CD8-positive, alpha-beta memory T cell (primary cell): ENCODE measurements at regions not wholly inside any gene's neighbourhood (a gene's known extent, or its start where the extent isn't known, plus 50 kb on each side); places are given as distances from the start of the nearest gene placed in this dataset.
A peak's percentile ranks its signal among the peaks of the same experiment; 100 is the strongest.

Source experiments
- CTCF ChIA-PET: fragments of 350-600 bp; sonication (Branson Sonifier 250); formaldehyde crosslinking; loops from one replicate; lab custom pipeline; 2021; ENCODE audit warnings: antibody characterized with exemption; lab: Charles Lee
- POLR2A ChIA-PET: fragments of 350-600 bp; sonication (Branson Sonifier 250); formaldehyde crosslinking; loops from one replicate; lab custom pipeline; 2021; ENCODE audit warnings: antibody characterized with exemption; lab: Charles Lee
- DNase-seq, 5 donors: peaks; one replicate each; pipeline versions ENCODE4 v3.0.0 to v3.0.0-alpha.2; 2020 to 2022; ENCODE audit warnings: mixed read lengths in 1 of 5
- H3K27ac ChIP-seq: one replicate; pipeline ENCODE4 v1.7.0; 2013; ENCODE audit warnings: low read depth, mild to moderate bottlenecking, low read length, moderate library complexity
- H3K27me3 ChIP-seq: 2 replicates; pipeline ENCODE4 v1.7.0; 2013; ENCODE audit warnings: low read length, mild to moderate bottlenecking; ENCODE audit not compliant: insufficient read depth, poor library complexity, severe bottlenecking
- H3K36me3 ChIP-seq: 2 replicates; pipeline ENCODE4 v1.7.0; 2013; ENCODE audit warnings: mild to moderate bottlenecking, low read length, moderate library complexity; ENCODE audit not compliant: insufficient read depth
- H3K4me1 ChIP-seq: 2 replicates; pipeline ENCODE4 v1.7.0; 2013; ENCODE audit warnings: mild to moderate bottlenecking, low read length, moderate library complexity; ENCODE audit not compliant: insufficient read depth
- H3K4me3 ChIP-seq: 2 replicates; pipeline ENCODE4 v1.7.0; 2013; ENCODE audit warnings: mild to moderate bottlenecking, low read length
- H3K9me3 ChIP-seq: 2 replicates; pipeline ENCODE4 v1.7.0; 2013; ENCODE audit warnings: mild to moderate bottlenecking, low read length
- H3K27ac Mint-ChIP-seq, 8 donors: one replicate each; pipeline ENCODE4 v1.8.0; 2020 to 2021; ENCODE audit warnings: mixed read lengths in 8 of 8, mild to moderate bottlenecking in 6 of 8, inconsistent platforms in 3 of 8, moderate library complexity in 3 of 8
- H3K27me3 Mint-ChIP-seq, 2 donors: one replicate each; pipeline ENCODE4 v1.8.0; 2020 to 2021; ENCODE audit warnings: mixed read lengths in 2 of 2, mild to moderate bottlenecking in 1 of 2, moderate library complexity in 1 of 2
- H3K36me3 Mint-ChIP-seq, 3 donors: one replicate each; pipeline ENCODE4 v1.8.0; 2020 to 2021; ENCODE audit warnings: mixed read lengths in 3 of 3, inconsistent platforms in 1 of 3, mild to moderate bottlenecking in 1 of 3
- H3K4me1 Mint-ChIP-seq, 3 donors: one replicate each; pipeline ENCODE4 v1.8.0; 2020 to 2021; ENCODE audit warnings: mixed read lengths in 3 of 3, inconsistent platforms in 1 of 3, mild to moderate bottlenecking in 1 of 3
- H3K4me3 Mint-ChIP-seq, 7 donors: one replicate each; pipeline ENCODE4 v1.8.0; 2020 to 2021; ENCODE audit warnings: mixed read lengths in 7 of 7, mild to moderate bottlenecking in 6 of 7, moderate library complexity in 4 of 7, inconsistent platforms in 2 of 7
- H3K9me3 Mint-ChIP-seq, 5 donors: one replicate each; pipeline ENCODE4 v1.8.0; 2020 to 2022; ENCODE audit warnings: mixed read lengths in 5 of 5, mild to moderate bottlenecking in 3 of 5, moderate library complexity in 2 of 5, inconsistent platforms in 1 of 5

DNA sequence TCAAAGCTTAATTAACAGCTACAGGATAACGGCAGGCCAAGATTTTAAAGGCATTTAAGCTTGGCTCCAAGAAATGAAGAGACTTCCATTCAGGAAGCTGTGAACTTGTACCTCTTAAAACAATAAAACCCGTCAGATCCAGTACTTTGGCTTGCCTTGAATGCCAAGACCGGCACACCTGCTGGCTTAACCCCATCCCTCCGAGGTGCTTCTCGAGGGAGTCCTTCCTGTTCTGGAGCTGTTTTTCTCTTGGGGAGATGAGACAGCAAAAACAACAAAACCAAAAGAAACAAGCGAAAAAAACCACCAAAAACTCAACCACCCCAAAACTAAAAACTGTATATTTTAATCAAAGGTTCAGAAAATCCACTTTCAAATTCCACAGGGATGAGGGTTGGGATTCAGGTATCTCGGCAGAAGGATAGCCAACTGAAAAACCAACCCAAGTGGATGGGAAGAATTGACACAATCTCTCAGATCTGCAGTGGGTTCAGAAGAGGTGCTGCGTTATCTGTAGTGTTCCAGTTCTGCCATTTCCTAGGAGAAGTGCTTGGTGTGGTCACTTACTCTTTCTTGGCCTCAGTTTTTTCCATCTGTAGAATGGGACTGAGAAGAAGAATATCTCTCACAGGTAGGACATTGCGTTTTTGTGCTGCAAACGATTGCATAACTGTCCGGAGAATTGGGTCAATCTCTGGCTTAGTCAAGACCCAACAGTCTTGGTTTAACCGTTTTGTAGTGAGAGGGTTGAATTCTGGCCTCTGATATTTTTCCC lies 420.1 kb downstream of the VRK1 start:
- DNase-seq = no peak
- peaks cover 27 to 32% (median 27%) of the 10 kb centered on the region in 3 donors for H3K4me1 Mint-ChIP-seq
- H3K4me3 Mint-ChIP-seq = peak overlapping the region in 6 of 7 donors; percentile 43 to 96 (median 85)

DNA sequence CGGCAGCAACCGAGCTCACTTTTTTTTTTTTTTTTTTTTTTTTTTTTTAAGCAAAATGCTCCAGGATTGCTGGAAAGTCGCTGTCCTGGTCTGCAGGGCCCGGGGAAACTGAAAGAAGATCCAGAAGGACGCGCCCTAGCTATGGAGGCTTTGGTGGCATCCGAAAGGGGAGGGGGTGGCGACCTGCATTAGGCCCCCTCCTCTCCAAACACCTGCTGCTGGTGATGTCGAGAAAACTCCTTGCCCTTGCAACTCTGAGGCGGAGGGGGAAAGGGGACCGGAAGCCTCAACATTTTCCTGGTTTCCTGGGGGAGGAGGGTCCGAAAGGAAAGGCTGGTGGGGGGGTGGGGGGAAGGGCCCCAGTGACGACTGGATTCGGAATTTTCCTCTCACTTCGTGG lies 421.1 kb downstream of the VRK1 start:
- CTCF ChIA-PET = interaction anchor here (1.3 kb wide), 1 partner anchor 19 kb away, joined by 3 read pairs; no protein-coding TSS in a partner anchor
- Histone ChIP-seq H3K27ac (peak overlapping the region; percentile 46), H3K4me1 (peaks cover 9% of the 10 kb centered on the region), H3K27me3 (peaks cover 4% of the 10 kb centered on the region), H3K4me3 (peak overlapping the region; percentile 77), H3K36me3 (no peaks in the 10 kb centered on the region), H3K9me3 (no peaks in the 10 kb centered on the region)
- Mint-ChIP-seq H3K4me1 (peaks cover 23 to 28% (median 27%) of the 10 kb centered on the region in 3 donors), H3K27ac (peak overlapping the region in 3 of 8 donors; percentile 17 to 79 (median 75)), H3K9me3 (no peaks in the 10 kb centered on the region), H3K4me3 (peak overlapping the region; percentile 84 to 96 (median 86)), H3K27me3 (peaks cover 5 to 25% of the 10 kb centered on the region in 2 donors), H3K36me3 (no peaks in the 10 kb centered on the region)
- POLR2A ChIA-PET = interaction anchor here (0.6 to 1.2 kb wide), 7 partner anchors 179 to 1805 kb away, joined by 3 to 6 read pairs (median 5); no protein-coding TSS in a partner anchor
- DNase-seq = peak in 1 of 5 donors; percentile 10

More for the DNA sequence above, 420.1 kb downstream of the VRK1 start:
- peaks cover 9% of the 10 kb centered on the region for H3K4me1 ChIP-seq
- peaks cover 4 to 17% of the 10 kb centered on the region in 2 donors for H3K27me3 Mint-ChIP-seq
- peaks cover 4% of the 10 kb centered on the region for H3K27me3 ChIP-seq
- no peak overlapping the region for H3K4me3 ChIP-seq
- H3K27ac ChIP-seq = no peak overlapping the region
- no peaks in the 10 kb centered on the region for H3K36me3 Mint-ChIP-seq
- CTCF ChIA-PET = no interaction called here
- POLR2A ChIA-PET = interaction anchor here (0.6 kb wide), 5 partner anchors 390 to 1806 kb away, joined by 3 to 6 read pairs (median 5); no protein-coding TSS in a partner anchor
- peak overlapping the region in 4 of 8 donors; percentile 5 to 63 (median 32) for H3K27ac Mint-ChIP-seq
- no peaks in the 10 kb centered on the region for H3K9me3 Mint-ChIP-seq
- no peaks in the 10 kb centered on the region for H3K36me3 ChIP-seq
- H3K9me3 ChIP-seq = no peaks in the 10 kb centered on the region

DNA sequence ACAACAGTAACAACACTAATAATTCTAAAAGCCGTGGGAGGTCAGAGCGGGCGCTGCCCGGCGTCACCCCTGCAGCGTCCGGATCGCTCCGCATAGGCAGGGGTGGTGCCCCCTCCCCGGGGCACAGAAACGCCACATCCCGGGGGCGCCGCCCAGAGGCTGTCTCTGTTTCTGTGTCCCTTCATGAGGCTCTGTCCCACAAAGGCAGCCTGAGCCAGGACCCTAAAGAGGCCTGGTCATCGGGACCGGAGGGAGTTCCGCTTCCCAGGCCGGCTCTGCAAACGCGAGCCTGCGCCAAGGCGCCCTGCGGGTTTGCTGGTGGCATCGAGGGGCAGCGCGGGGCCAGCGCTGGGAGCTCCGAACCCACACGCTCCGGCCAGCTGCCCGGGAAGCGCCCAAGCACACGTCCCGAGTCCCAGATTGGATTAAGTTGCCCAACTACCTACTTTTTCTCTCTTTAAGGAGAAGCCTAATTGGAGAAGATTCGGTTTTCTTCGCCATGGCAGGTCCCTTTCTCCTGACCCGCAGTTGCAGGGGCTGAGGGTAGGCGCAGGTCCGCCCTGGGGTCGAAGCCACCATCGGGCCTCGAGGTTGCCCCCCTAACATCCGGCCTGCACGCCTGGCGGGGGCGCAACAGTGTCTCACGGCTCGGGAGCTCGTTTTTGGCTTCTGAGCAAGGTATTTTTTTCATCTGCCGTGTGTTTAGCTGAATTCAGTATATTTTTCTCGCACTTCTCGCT lies 421.7 kb downstream of the VRK1 start:
- peak in 4 of 5 donors; percentile 16 to 58 (median 25) for DNase-seq
- Histone ChIP-seq H3K27ac (peak overlapping the region; percentile 46), H3K4me1 (peaks cover 9% of the 10 kb centered on the region), H3K36me3 (no peaks in the 10 kb centered on the region), H3K27me3 (peaks cover 4% of the 10 kb centered on the region), H3K4me3 (peak overlapping the region; percentile 77), H3K9me3 (no peaks in the 10 kb centered on the region)
- H3K36me3 Mint-ChIP-seq = no peaks in the 10 kb centered on the region
- no peaks in the 10 kb centered on the region for H3K9me3 Mint-ChIP-seq
- CTCF ChIA-PET = interaction anchor here (0.7 to 1.5 kb wide), 7 partner anchors 17 to 759 kb away, joined by 3 to 5 read pairs (median 3); no protein-coding TSS in a partner anchor
- H3K27me3 Mint-ChIP-seq = peaks cover 6 to 30% of the 10 kb centered on the region in 2 donors
- peaks cover 23 to 28% (median 27%) of the 10 kb centered on the region in 3 donors for H3K4me1 Mint-ChIP-seq
- peak overlapping the region; percentile 84 to 96 (median 86) for H3K4me3 Mint-ChIP-seq
- POLR2A ChIA-PET = interaction anchor here (0.7 to 1.2 kb wide), 3 partner anchors 239 to 1940 kb away, joined by 3 to 6 read pairs (median 4); no protein-coding TSS in a partner anchor
- peak overlapping the region in 6 of 8 donors; percentile 8 to 75 (median 54) for H3K27ac Mint-ChIP-seq

DNA sequence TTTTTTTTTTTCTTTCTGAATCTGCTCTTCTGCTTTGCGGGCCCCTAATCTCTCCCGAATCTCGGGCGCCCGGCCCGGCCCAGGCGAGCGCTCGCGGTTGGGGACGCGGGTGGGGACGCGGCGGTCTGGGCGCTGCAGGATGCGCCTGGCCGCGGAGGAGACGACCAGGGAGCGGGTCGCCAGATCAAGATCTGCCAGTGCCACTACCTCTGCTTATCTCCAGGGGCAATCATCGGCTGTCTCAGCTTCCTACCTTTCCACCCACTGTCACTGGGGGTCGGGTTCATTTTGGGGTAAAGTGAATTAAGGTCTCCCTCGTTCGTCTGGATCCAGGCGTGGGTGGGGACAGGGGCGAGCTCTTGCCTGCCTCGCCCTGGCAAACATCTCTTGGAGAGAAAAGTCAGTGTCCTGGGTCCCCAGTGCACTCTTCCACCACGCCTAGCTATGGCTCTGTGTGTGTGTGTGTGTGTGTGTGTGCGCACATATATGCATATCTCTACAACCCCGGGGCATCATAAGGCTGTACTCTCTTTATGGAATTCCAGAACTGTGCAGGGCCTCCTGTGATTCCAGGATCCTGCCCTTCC lies 422.3 kb downstream of the VRK1 start:
- H3K4me3 ChIP-seq = peak overlapping the region; percentile 77
- Mint-ChIP-seq H3K27me3 (peaks cover 8 to 34% of the 10 kb centered on the region in 2 donors), H3K4me3 (peak overlapping the region; percentile 84 to 96 (median 86)), H3K9me3 (no peaks in the 10 kb centered on the region), H3K27ac (peak overlapping the region in 7 of 8 donors; percentile 8 to 80 (median 51)), H3K4me1 (peaks cover 23 to 28% (median 27%) of the 10 kb centered on the region in 3 donors), H3K36me3 (peaks cover 0 to 1% (median 0%) of the 10 kb centered on the region in 3 donors)
- POLR2A ChIA-PET = interaction anchor here (0.7 to 1.2 kb wide), 3 partner anchors 238 to 1939 kb away, joined by 3 to 6 read pairs (median 4); no protein-coding TSS in a partner anchor
- no peaks in the 10 kb centered on the region for H3K9me3 ChIP-seq
- H3K27ac ChIP-seq = no peak overlapping the region
- CTCF ChIA-PET = interaction anchor here (0.7 to 1.5 kb wide), 7 partner anchors 17 to 759 kb away, joined by 3 to 5 read pairs (median 3); no protein-coding TSS in a partner anchor
- peak in 2 of 5 donors; percentile 6 to 12 for DNase-seq
- peaks cover 9% of the 10 kb centered on the region for H3K4me1 ChIP-seq
- H3K27me3 ChIP-seq = peaks cover 4% of the 10 kb centered on the region
- H3K36me3 ChIP-seq = no peaks in the 10 kb centered on the region

DNA sequence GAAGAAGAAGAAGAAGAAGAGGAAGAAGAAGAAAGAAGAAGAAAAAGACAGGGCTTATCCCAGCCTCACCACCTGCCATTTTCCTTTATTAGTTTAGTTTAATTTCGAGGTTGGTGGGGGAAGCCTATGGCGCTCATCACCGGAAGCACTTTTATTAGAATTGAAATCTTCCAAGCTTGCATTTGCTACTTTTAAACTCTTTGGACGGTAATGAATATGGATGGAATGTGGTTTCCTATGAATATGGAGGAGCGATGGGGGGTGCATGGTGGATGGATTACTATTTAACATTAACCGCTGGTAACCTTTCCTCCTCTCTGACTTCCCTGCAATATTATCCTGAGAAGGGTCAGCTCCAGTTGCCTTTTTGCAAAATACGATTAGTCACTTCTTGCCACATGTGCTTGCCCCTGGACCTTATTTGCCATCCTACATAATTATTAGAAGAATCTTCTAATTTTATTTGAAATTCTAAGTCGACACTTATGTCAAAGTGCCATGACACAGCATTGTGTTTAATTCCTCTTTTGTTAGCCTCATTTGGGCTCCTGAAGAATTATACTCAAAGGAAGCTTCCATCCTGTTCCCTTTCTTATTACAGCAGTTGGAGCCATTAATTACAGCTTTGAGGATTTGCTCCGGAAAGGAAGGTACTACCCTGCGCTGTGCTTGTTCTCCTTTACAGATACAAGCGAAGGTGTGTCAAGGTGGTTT lies 424.5 kb downstream of the VRK1 start:
- Histone ChIP-seq H3K27ac (no peak overlapping the region), H3K4me1 (peaks cover 9% of the 10 kb centered on the region), H3K27me3 (peaks cover 4% of the 10 kb centered on the region), H3K4me3 (no peak overlapping the region), H3K36me3 (no peaks in the 10 kb centered on the region), H3K9me3 (no peaks in the 10 kb centered on the region)
- H3K4me1 Mint-ChIP-seq = peaks cover 23 to 28% (median 25%) of the 10 kb centered on the region in 3 donors
- CTCF ChIA-PET = no interaction called here
- H3K36me3 Mint-ChIP-seq = peaks cover 0 to 1% (median 0%) of the 10 kb centered on the region in 3 donors
- DNase-seq = no peak
- H3K9me3 Mint-ChIP-seq = no peaks in the 10 kb centered on the region
- H3K27me3 Mint-ChIP-seq = peaks cover 18 to 50% of the 10 kb centered on the region in 2 donors
- H3K27ac Mint-ChIP-seq = peak overlapping the region in 1 of 8 donors; percentile 71
- POLR2A ChIA-PET = no interaction called here
- no peak overlapping the region for H3K4me3 Mint-ChIP-seq

DNA sequence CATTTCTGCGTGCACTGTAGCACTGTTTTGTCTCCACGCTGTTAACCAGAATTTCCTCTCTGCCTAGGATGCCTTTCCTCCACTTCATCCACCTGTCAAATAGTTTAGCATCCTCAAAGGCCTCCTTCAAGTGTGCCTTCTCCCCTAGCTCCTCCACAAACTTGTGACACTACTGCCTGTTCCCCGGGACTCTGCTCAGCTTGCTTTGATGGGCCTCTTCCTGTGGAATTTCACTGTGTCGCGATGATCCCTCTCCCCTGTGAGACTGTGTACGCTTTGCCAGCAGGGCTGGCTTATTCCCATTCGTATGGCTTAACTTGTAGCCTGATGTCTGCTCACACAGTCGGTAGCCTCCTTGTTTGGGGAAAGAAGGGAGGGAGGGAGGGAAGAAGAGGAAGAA lies 426.8 kb downstream of the VRK1 start:
- Histone ChIP-seq H3K36me3 (no peaks in the 10 kb centered on the region), H3K27me3 (peaks cover 4% of the 10 kb centered on the region), H3K27ac (no peak overlapping the region), H3K4me3 (no peak overlapping the region), H3K4me1 (peaks cover 9% of the 10 kb centered on the region), H3K9me3 (no peaks in the 10 kb centered on the region)
- no peak for DNase-seq
- POLR2A ChIA-PET = interaction anchor here (0.7 kb wide), 1 partner anchor 867 kb away, joined by 4 read pairs; no protein-coding TSS in a partner anchor
- Mint-ChIP-seq H3K4me3 (no peak overlapping the region), H3K4me1 (peaks cover 9 to 11% (median 11%) of the 10 kb centered on the region in 3 donors), H3K9me3 (no peaks in the 10 kb centered on the region), H3K27ac (no peak overlapping the region), H3K36me3 (peaks cover 0 to 1% (median 0%) of the 10 kb centered on the region in 3 donors), H3K27me3 (peaks cover 18 to 54% of the 10 kb centered on the region in 2 donors)
- CTCF ChIA-PET = no interaction called here

DNA sequence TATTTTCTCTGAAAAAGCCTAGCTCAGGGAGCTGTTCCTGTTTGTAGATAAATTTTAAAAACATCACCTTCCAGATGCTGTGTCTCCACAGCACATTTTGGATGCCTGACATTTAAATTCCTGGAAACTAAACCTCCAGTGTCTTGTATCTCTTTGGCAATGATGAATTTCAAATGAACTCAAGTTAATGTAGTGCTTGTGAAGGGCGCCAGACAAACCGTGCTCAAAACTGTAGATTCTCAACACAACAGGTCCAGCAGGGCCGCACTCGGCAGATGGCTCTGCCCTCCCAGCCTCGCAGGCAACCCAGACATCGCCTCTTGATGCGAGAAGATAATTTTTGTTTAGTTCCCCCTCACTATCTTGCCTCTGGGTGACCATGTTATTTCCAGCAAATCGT lies 432.9 kb downstream of the VRK1 start:
- ChIA-PET POLR2A (no interaction called here), CTCF (no interaction called here)
- H3K27ac Mint-ChIP-seq = no peak overlapping the region
- no peaks in the 10 kb centered on the region for H3K9me3 ChIP-seq
- H3K36me3 ChIP-seq = no peaks in the 10 kb centered on the region
- DNase-seq = no peak
- no peaks in the 10 kb centered on the region for H3K9me3 Mint-ChIP-seq
- H3K27me3 ChIP-seq = no peaks in the 10 kb centered on the region
- no peak overlapping the region for H3K27ac ChIP-seq
- H3K27me3 Mint-ChIP-seq = peaks cover 13 to 35% of the 10 kb centered on the region in 2 donors
- no peak overlapping the region for H3K4me3 ChIP-seq
- H3K4me3 Mint-ChIP-seq = no peak overlapping the region
- peaks cover 0 to 10% (median 0%) of the 10 kb centered on the region in 3 donors for H3K36me3 Mint-ChIP-seq
- H3K4me1 ChIP-seq = no peaks in the 10 kb centered on the region
- no peaks in the 10 kb centered on the region for H3K4me1 Mint-ChIP-seq
